ENCODE measurements at regions not wholly inside any gene's neighbourhood (a gene's known extent, or its start where the extent isn't known, plus 50 kb on each side); places are given as distances from the start of the nearest gene placed in this dataset.

DNA sequence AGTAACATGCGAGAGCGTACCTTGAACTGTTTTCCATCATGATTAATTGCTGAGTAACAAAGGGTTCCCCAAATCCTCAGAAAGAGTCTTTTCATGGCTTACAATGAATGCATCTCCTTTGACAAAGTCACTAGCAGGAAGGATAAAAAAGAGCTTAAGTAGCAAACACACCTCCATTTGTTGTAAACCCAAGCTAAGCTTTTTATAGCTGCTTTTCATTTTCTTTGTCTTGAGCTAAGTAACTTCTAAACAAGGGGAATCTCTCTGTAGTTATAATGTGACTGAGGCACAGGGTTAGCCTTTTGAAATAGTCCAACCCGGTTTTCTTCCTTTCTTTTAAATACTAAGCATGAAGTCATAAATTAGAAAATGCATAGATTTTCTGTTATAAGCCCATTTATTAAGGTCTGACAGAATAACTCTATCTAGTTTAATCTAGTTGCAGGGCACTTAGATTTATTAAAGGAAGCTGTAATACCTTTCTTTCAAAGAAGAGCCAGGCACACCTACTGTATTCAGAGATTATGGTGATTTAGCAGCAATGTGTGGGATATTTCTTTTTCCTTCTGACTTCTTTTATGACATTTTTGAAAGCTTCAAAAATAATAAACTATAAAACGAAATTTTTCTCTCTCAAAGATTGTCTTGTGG lies 226.9 kb upstream of the SMIM31 start:
- no peak; the same call in 1 of the 2 replicates for ATAC-seq
- DNase-seq (ENCODE audit: low spot score): no peak
- POLR2A ChIA-PET: no interaction called here
- Mint-ChIP-seq H3K4me1 (peaks cover 58% of the 10 kb centered on the region), H3K4me3 (no peak overlapping the region), H3K27me3 (ENCODE audit: low read depth) (no peaks in the 10 kb centered on the region), H3K27ac (peak overlapping the region; percentile 88), H3K9me3 (peaks cover 17% of the 10 kb centered on the region), H3K36me3 (peaks cover 6% of the 10 kb centered on the region)
- CTCF ChIA-PET: no interaction called here
- no peak for TF ChIP-seq NFYB (CRISPR knock-in tag; conservative IDR thresholded peaks at IDR 0.05; ENCODE audit: low read depth)
- TF ChIP-seq, protein P1, sequence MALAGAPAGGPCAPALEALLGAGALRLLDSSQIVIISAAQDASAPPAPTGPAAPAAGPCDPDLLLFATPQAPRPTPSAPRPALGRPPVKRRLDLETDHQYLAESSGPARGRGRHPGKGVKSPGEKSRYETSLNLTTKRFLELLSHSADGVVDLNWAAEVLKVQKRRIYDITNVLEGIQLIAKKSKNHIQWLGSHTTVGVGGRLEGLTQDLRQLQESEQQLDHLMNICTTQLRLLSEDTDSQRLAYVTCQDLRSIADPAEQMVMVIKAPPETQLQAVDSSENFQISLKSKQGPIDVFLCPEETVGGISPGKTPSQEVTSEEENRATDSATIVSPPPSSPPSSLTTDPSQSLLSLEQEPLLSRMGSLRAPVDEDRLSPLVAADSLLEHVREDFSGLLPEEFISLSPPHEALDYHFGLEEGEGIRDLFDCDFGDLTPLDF (CRISPR knock-in tag; IDR thresholded peaks at IDR 0.05): no peak
- TF ChIP-seq, protein P2, sequence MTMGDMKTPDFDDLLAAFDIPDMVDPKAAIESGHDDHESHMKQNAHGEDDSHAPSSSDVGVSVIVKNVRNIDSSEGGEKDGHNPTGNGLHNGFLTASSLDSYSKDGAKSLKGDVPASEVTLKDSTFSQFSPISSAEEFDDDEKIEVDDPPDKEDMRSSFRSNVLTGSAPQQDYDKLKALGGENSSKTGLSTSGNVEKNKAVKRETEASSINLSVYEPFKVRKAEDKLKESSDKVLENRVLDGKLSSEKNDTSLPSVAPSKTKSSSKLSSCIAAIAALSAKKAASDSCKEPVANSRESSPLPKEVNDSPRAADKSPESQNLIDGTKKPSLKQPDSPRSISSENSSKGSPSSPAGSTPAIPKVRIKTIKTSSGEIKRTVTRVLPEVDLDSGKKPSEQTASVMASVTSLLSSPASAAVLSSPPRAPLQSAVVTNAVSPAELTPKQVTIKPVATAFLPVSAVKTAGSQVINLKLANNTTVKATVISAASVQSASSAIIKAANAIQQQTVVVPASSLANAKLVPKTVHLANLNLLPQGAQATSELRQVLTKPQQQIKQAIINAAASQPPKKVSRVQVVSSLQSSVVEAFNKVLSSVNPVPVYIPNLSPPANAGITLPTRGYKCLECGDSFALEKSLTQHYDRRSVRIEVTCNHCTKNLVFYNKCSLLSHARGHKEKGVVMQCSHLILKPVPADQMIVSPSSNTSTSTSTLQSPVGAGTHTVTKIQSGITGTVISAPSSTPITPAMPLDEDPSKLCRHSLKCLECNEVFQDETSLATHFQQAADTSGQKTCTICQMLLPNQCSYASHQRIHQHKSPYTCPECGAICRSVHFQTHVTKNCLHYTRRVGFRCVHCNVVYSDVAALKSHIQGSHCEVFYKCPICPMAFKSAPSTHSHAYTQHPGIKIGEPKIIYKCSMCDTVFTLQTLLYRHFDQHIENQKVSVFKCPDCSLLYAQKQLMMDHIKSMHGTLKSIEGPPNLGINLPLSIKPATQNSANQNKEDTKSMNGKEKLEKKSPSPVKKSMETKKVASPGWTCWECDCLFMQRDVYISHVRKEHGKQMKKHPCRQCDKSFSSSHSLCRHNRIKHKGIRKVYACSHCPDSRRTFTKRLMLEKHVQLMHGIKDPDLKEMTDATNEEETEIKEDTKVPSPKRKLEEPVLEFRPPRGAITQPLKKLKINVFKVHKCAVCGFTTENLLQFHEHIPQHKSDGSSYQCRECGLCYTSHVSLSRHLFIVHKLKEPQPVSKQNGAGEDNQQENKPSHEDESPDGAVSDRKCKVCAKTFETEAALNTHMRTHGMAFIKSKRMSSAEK (CRISPR knock-in tag; IDR thresholded peaks at IDR 0.05; ENCODE audit: borderline replicate concordance): no peak
- TF ChIP-seq FOXK1 (CRISPR knock-in tag; IDR thresholded peaks at IDR 0.05): no peak
- no peak for TF ChIP-seq RELA (CRISPR knock-in tag; IDR thresholded peaks at IDR 0.05; ENCODE audit: borderline replicate concordance)

DNA sequence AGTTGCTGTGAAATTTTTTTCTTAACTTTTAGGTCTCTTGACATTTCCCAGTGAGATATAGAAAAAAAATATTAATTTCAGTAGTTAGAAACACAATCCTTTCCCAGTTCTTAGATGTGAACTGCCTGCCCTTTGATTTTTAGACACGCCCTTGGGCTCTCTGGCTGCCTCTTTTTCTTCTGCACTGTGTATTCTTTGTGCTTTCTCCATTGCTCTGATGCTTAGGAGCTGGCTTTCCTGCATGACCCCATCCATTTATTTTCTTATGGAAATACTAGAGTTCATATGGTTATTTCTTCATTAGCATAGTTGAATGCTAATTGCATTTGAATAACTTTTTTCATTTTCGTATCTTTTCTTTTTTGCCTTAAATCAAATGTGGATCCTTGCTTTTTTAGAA lies 224.9 kb upstream of the SMIM31 start:
- no peak for DNase-seq (ENCODE audit: low spot score)
- ChIA-PET POLR2A (no interaction called here), CTCF (no interaction called here)
- H3K4me1 Mint-ChIP-seq: peaks cover 45% of the 10 kb centered on the region
- peak; percentile 49 for ATAC-seq
- H3K27me3 Mint-ChIP-seq (ENCODE audit: low read depth): no peaks in the 10 kb centered on the region
- no peak overlapping the region; the same call in 1 of the 2 replicates for H3K4me3 Mint-ChIP-seq
- H3K36me3 Mint-ChIP-seq: peaks cover 6% of the 10 kb centered on the region
- TF ChIP-seq ZNF263 (CRISPR knock-in tag; IDR thresholded peaks at IDR 0.05; ENCODE audit: low read depth) (no peak), ZNF121 (CRISPR knock-in tag; IDR thresholded peaks at IDR 0.05) (no peak), ATF1 (CRISPR knock-in tag; IDR thresholded peaks at IDR 0.05) (no peak)
- H3K27ac Mint-ChIP-seq: peak overlapping the region; percentile 25
- H3K9me3 Mint-ChIP-seq: peaks cover 17% of the 10 kb centered on the region

DNA sequence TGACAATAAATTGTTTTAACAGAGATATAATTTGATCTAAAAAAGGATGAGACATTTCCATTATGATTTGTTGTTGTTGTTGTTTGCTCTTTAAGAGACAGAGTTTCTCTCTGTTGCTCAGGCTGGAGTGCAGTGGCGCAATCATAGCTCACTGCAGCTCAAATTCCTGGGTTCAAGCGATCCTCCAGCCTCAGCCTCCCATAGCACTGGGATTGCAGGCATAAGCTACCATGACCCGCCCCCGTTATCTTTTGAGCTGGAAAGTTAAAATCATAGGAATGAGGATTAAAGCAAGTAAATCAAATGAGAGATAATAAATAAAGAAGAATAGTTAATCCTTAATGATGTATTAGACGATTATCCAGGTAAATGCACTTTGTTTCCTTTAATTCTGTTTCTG lies 224.4 kb upstream of the SMIM31 start:
- H3K27me3 Mint-ChIP-seq (ENCODE audit: low read depth): no peaks in the 10 kb centered on the region
- ChIA-PET POLR2A (no interaction called here), CTCF (no interaction called here)
- no peak for DNase-seq (ENCODE audit: low spot score)
- TF ChIP-seq CREM (CRISPR knock-in tag; IDR thresholded peaks at IDR 0.05) (no peak), SOX15 (CRISPR knock-in tag; IDR thresholded peaks at IDR 0.05) (no peak), ESRRA (CRISPR knock-in tag; IDR thresholded peaks at IDR 0.05; ENCODE audit: borderline replicate concordance) (no peak), FOXJ3 (CRISPR knock-in tag; IDR thresholded peaks at IDR 0.05; ENCODE audit: borderline replicate concordance) (no peak), TCF7 (CRISPR knock-in tag; IDR thresholded peaks at IDR 0.05; ENCODE audit: low read depth) (no peak)
- TF ChIP-seq, protein P3, sequence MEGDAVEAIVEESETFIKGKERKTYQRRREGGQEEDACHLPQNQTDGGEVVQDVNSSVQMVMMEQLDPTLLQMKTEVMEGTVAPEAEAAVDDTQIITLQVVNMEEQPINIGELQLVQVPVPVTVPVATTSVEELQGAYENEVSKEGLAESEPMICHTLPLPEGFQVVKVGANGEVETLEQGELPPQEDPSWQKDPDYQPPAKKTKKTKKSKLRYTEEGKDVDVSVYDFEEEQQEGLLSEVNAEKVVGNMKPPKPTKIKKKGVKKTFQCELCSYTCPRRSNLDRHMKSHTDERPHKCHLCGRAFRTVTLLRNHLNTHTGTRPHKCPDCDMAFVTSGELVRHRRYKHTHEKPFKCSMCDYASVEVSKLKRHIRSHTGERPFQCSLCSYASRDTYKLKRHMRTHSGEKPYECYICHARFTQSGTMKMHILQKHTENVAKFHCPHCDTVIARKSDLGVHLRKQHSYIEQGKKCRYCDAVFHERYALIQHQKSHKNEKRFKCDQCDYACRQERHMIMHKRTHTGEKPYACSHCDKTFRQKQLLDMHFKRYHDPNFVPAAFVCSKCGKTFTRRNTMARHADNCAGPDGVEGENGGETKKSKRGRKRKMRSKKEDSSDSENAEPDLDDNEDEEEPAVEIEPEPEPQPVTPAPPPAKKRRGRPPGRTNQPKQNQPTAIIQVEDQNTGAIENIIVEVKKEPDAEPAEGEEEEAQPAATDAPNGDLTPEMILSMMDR (IDR thresholded peaks at IDR 0.05): no peak
- TF ChIP-seq, protein P4, sequence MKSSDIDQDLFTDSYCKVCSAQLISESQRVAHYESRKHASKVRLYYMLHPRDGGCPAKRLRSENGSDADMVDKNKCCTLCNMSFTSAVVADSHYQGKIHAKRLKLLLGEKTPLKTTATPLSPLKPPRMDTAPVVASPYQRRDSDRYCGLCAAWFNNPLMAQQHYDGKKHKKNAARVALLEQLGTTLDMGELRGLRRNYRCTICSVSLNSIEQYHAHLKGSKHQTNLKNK (CRISPR knock-in tag; IDR thresholded peaks at IDR 0.05): no peak
- TF ChIP-seq, protein P2 (CRISPR knock-in tag; IDR thresholded peaks at IDR 0.05; ENCODE audit: borderline replicate concordance): no peak
- no peak for ATAC-seq
- H3K9me3 Mint-ChIP-seq: peaks cover 17% of the 10 kb centered on the region
- peak overlapping the region; percentile 25 for H3K27ac Mint-ChIP-seq
- H3K4me3 Mint-ChIP-seq: no peak overlapping the region
- peaks cover 6% of the 10 kb centered on the region for H3K36me3 Mint-ChIP-seq
- peaks cover 40% of the 10 kb centered on the region for H3K4me1 Mint-ChIP-seq

Data from WTC11 (cell line).